AG09319 (cell line): ENCODE measurements at regions not wholly inside any gene's neighbourhood (a gene's known extent, or its start where the extent isn't known, plus 50 kb on each side); places are given as distances from the start of the nearest gene placed in this dataset.

Experiments
- DNase-seq: peaks from one replicate; pipeline ENCODE4 v3.0.0-alpha.2; 2010; ENCODE audit warnings: low read depth; ENCODE audit errors: extremely low read depth
- TF ChIP-seq, protein P1 (sequence below): IDR thresholded peaks from 2 replicates; pipeline ENCODE4 v1.5.1; 2011; ENCODE audit warnings: low read depth, mild to moderate bottlenecking, inconsistent platforms, low read length, moderate library complexity

DNA sequence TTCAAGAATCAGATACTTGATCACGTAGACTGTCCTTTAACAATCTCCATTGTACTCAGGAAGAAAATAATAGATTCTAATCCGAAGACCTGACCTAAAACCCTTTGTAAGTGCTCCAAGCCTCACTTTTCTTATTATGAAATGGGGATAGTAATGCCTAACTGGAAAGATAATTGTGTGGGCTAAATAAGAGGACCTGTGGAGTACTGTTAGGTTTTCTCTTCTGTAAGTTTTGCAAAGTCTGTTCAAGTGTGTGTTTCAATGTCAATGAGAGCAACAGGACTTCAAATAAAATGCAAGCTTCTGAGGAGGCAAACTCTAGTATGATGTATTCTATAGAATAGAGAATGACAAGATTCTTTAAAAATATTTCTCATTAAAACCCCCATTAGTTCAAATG, 348.6 kb downstream of the USP25 start:
- TF ChIP-seq, protein P1, sequence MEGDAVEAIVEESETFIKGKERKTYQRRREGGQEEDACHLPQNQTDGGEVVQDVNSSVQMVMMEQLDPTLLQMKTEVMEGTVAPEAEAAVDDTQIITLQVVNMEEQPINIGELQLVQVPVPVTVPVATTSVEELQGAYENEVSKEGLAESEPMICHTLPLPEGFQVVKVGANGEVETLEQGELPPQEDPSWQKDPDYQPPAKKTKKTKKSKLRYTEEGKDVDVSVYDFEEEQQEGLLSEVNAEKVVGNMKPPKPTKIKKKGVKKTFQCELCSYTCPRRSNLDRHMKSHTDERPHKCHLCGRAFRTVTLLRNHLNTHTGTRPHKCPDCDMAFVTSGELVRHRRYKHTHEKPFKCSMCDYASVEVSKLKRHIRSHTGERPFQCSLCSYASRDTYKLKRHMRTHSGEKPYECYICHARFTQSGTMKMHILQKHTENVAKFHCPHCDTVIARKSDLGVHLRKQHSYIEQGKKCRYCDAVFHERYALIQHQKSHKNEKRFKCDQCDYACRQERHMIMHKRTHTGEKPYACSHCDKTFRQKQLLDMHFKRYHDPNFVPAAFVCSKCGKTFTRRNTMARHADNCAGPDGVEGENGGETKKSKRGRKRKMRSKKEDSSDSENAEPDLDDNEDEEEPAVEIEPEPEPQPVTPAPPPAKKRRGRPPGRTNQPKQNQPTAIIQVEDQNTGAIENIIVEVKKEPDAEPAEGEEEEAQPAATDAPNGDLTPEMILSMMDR = no peak
- DNase-seq = no peak

DNA sequence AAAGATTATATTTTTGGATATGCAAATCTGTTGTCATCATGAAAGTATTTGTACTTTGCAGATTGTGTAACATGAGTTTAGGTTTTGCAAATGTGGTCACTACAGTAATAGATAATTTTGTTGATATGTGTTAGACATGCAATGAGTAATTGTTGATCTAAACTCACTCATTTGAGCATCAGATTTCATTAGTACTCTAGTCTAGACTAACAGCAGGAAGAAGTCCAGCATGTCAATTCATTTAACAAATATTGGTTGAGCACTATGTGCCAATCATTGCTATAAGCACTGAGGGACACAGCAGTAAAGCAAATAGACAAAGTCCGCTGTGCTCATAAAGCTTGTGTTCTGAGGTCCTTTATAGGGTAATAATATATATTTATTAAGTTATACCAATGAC, 350.0 kb downstream of the USP25 start:
- TF ChIP-seq, protein P1 = no peak
- no peak for DNase-seq

DNA sequence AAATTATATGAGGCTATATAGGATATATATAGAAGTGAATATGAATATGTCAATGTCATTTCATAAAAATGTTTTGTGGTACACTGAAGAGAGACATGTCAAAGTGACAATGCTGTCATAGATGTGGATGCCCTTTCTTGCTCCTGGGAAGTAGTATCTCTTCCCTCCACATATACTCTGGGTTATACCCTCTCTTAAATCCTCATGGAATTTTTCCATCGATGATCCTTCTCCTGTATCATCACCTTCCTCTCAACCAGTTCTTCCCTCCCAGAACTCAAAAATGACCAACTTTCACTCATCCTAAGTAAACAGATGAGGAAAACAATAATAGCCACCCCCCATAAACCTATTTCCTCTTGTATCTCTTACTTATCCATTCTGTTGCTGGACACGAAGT, 351.5 kb downstream of the USP25 start:
- TF ChIP-seq, protein P1 = no peak
- DNase-seq = no peak

DNA sequence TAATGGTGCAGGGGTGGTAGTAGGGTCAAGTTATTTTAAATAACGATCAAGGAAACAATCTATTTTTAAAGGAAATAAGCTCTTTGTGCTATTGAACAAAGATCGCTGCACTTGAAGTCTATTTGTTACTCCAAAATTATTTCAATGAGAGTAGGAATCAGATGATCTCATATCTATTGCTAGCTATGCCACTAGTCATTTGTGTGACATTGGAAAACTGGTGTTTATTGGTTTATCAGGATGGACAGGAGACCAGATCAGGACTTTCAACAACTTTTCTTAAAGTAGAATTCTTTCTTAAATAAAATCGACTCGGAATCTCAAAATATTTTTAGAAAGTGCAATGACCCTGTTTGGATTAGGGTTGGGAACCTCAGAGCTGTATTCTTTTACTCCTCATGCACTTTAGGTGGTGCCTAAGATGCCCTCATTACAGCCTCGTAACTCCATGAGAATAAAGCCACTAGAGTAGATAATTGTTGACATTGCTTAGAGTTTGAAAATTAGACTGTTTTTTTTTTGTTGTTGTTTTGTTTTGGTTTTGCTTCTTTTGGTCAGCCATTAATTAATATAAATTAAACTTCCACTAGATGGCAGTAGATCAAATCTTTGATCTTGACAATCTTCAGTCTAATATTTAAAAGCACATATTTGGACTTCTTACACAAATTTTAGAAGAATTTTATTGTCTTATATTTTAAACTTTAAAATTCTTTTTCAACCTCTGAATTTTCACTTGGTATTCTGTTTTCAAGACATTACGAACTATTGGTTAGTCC, 352.4 kb downstream of the USP25 start:
- no peak for DNase-seq
- TF ChIP-seq, protein P1 = peak; percentile 17; the same call in 1 of the 2 replicates

DNA sequence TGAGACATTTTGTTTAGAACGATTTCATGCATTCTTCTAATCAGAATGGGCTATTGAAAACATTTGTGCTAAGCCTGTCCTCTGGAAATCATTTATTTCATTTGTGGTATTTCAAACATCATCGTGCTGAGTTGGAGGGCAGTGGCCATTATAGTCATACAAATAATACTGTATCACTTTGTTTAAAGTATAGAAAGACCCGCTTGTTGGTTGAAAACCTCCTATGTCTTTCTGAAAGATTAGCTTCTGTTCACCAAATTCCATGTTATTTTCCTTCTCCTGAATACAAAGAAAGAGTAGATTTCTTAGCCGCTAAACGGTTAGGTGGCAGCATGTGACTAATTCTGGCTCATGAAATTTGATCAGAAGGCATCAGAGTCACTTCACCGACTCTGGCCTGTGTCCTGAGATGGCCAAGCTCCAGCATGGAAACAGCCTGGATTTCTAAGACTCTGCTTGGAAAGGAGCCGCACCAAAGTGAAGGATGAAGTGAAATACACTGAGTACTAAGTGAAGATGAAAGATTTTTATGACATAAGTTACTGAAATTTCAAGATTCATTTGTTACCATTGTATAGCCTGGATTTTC, 355.1 kb downstream of the USP25 start:
- TF ChIP-seq, protein P1 = no peak; the same call in 1 of the 2 replicates
- DNase-seq = no peak

DNA sequence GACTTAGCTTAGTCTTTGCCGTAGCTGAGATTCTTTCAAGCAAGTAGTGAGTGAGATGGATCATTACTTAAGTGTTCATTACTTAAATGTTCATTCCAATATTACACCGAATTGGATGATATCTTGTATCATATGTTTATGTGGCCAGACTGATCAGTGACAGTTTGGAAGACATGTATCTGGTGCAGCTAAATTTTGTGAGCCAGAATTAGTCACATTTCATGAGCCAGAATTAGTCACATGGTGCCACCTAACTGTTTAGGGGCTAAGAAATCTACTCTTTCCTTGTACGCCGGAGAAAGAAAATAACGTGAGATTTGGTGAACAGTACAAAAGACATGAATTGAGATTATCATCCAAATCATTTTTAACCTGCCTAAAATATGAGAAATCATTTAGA, 355.6 kb downstream of the USP25 start:
- TF ChIP-seq, protein P1 = no peak

DNA sequence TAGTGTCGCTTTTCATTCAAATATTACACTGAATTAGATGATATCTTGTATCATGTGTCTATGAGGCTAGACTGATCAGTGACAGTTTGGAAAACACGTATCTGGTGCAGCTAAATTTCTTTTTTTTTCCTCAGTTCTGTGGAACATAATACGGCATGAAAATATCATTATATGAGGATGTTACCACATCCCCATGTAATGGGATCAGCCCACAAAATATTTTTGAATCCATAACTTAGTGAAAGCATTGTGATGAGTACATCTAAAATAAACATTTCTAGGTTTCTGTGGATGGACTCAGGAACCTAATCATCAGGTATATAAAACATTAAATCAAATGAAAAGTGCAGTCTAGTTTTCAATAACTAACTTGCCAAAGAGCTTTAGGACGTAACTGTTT, 356.3 kb downstream of the USP25 start:
- DNase-seq = no peak
- TF ChIP-seq, protein P1 = no peak

More for the DNA sequence above, 355.6 kb downstream of the USP25 start:
- DNase-seq = no peak
